ENCODE measurements at regions not wholly inside any gene's neighbourhood (a gene's known extent, or its start where the extent isn't known, plus 50 kb on each side); places are given as distances from the start of the nearest gene placed in this dataset.
"Not testable (repeated sequence)": the region's sequence is repeated elsewhere in the genome, so short reads cannot be mapped to it uniquely, and the experiment has no call there.

- Mint-ChIP-seq H3K9me3 (peaks cover 4% of the 10 kb centered on the region), H3K27me3 (ENCODE audit: low read depth) (no peaks in the 10 kb centered on the region), H3K4me1 (ENCODE audit: low read depth) (peaks cover 10% of the 10 kb centered on the region), H3K4me3 (no peak overlapping the region), H3K36me3 (ENCODE audit: insufficient read depth) (no peaks in the 10 kb centered on the region)
- DNase-seq (no peak), ATAC-seq (no peak)
These were observed 280.0 kb downstream of the REEP3 start for GRCh38 chr10:63801166-63801565.

GRCh38 chr10:63806330-63806729 is 285.1 kb downstream of the REEP3 start:
- no peak overlapping the region for H3K4me3 Mint-ChIP-seq
- H3K4me1 Mint-ChIP-seq (ENCODE audit: low read depth): no peaks in the 10 kb centered on the region
- ATAC-seq (no peak), DNase-seq (no peak)
- peaks cover 4% of the 10 kb centered on the region for H3K27me3 Mint-ChIP-seq (ENCODE audit: low read depth)
- no peaks in the 10 kb centered on the region for H3K36me3 Mint-ChIP-seq (ENCODE audit: insufficient read depth)
- H3K9me3 Mint-ChIP-seq: peaks cover 21% of the 10 kb centered on the region

- H3K4me1 Mint-ChIP-seq (ENCODE audit: low read depth): no peaks in the 10 kb centered on the region
- DNase-seq (no peak), ATAC-seq (no peak)
- H3K27me3 Mint-ChIP-seq (ENCODE audit: low read depth): peaks cover 10% of the 10 kb centered on the region
- H3K36me3 Mint-ChIP-seq (ENCODE audit: insufficient read depth): no peaks in the 10 kb centered on the region
- H3K9me3 Mint-ChIP-seq: peaks cover 15% of the 10 kb centered on the region
- H3K4me3 Mint-ChIP-seq: no peak overlapping the region
These were observed 291.3 kb downstream of the REEP3 start for GRCh38 chr10:63812501-63812900.

GRCh38 chr10:63819753-63820329 is 298.6 kb downstream of the REEP3 start:
- Mint-ChIP-seq H3K4me1 (ENCODE audit: low read depth) (no peaks in the 10 kb centered on the region), H3K9me3 (no peaks in the 10 kb centered on the region), H3K36me3 (ENCODE audit: insufficient read depth) (no peaks in the 10 kb centered on the region), H3K4me3 (no peak overlapping the region), H3K27me3 (ENCODE audit: low read depth) (peaks cover 32% of the 10 kb centered on the region)
- ATAC-seq (no peak), DNase-seq (no peak)

- Mint-ChIP-seq H3K4me3 (no peak overlapping the region), H3K27me3 (ENCODE audit: low read depth) (peaks cover 31% of the 10 kb centered on the region), H3K4me1 (ENCODE audit: low read depth) (no peaks in the 10 kb centered on the region), H3K9me3 (no peaks in the 10 kb centered on the region), H3K36me3 (ENCODE audit: insufficient read depth) (no peaks in the 10 kb centered on the region)
- ATAC-seq: no peak
- no peak for DNase-seq
These were observed 301.3 kb downstream of the REEP3 start for GRCh38 chr10:63822496-63822895.

GRCh38 chr10:63825111-63825510 is 303.9 kb downstream of the REEP3 start:
- Mint-ChIP-seq H3K36me3 (ENCODE audit: insufficient read depth) (no peaks in the 10 kb centered on the region), H3K4me3 (no peak overlapping the region), H3K27me3 (ENCODE audit: low read depth) (peaks cover 23% of the 10 kb centered on the region)

GRCh38 chr10:63825766-63826165 is 304.6 kb downstream of the REEP3 start:
- H3K9me3 Mint-ChIP-seq: no peaks in the 10 kb centered on the region
- H3K36me3 Mint-ChIP-seq (ENCODE audit: insufficient read depth): no peaks in the 10 kb centered on the region
- DNase-seq (no peak), ATAC-seq (no peak)
- no peaks in the 10 kb centered on the region for H3K4me1 Mint-ChIP-seq (ENCODE audit: low read depth)
- H3K4me3 Mint-ChIP-seq: no peak overlapping the region
- H3K27me3 Mint-ChIP-seq (ENCODE audit: low read depth): peaks cover 23% of the 10 kb centered on the region

More at GRCh38 chr10:63825111-63825510, 303.9 kb downstream of the REEP3 start:
- Mint-ChIP-seq H3K9me3 (no peaks in the 10 kb centered on the region), H3K4me1 (ENCODE audit: low read depth) (no peaks in the 10 kb centered on the region)
- DNase-seq (no peak), ATAC-seq (peak in 1 of 2 donors; percentile 23)

- H3K4me3 Mint-ChIP-seq; H3K4me1 Mint-ChIP-seq (ENCODE audit: low read depth); H3K9me3 Mint-ChIP-seq; H3K36me3 Mint-ChIP-seq (ENCODE audit: insufficient read depth); DNase-seq: not testable (repeated sequence)
- ATAC-seq: peak; percentile 14 to 28
- H3K27me3 Mint-ChIP-seq (ENCODE audit: low read depth): peaks cover 22% of the 10 kb centered on the region
These were observed 305.8 kb downstream of the REEP3 start for GRCh38 chr10:63827018-63827417.

GRCh38 chr10:63829020-63829419 is 307.8 kb downstream of the REEP3 start:
- no peaks in the 10 kb centered on the region for H3K4me1 Mint-ChIP-seq (ENCODE audit: low read depth)
- no peak for DNase-seq
- peaks cover 17% of the 10 kb centered on the region for H3K27me3 Mint-ChIP-seq (ENCODE audit: low read depth)
- no peaks in the 10 kb centered on the region for H3K36me3 Mint-ChIP-seq (ENCODE audit: insufficient read depth)
- ATAC-seq: no peak
- no peaks in the 10 kb centered on the region for H3K9me3 Mint-ChIP-seq
- no peak overlapping the region for H3K4me3 Mint-ChIP-seq

GRCh38 chr10:63829573-63830149 is 308.5 kb downstream of the REEP3 start:
- no peak for DNase-seq
- Mint-ChIP-seq H3K4me3 (no peak overlapping the region), H3K4me1 (ENCODE audit: low read depth) (no peaks in the 10 kb centered on the region), H3K27me3 (ENCODE audit: low read depth) (peaks cover 14% of the 10 kb centered on the region), H3K36me3 (ENCODE audit: insufficient read depth) (no peaks in the 10 kb centered on the region), H3K9me3 (no peaks in the 10 kb centered on the region)
- ATAC-seq: no peak

- no peaks in the 10 kb centered on the region for H3K9me3 Mint-ChIP-seq
- peaks cover 18% of the 10 kb centered on the region for H3K27me3 Mint-ChIP-seq (ENCODE audit: low read depth)
- ATAC-seq (no peak), DNase-seq (no peak)
- no peak overlapping the region for H3K4me3 Mint-ChIP-seq
- H3K4me1 Mint-ChIP-seq (ENCODE audit: low read depth): no peaks in the 10 kb centered on the region
- no peaks in the 10 kb centered on the region for H3K36me3 Mint-ChIP-seq (ENCODE audit: insufficient read depth)
These were observed 311.5 kb downstream of the REEP3 start for GRCh38 chr10:63832686-63833085.

- no peak overlapping the region for H3K4me3 Mint-ChIP-seq
These were observed 312.3 kb downstream of the REEP3 start for GRCh38 chr10:63833411-63834060.

GRCh38 chr10:63836666-63837442 is 315.7 kb downstream of the REEP3 start:
- DNase-seq (no peak), ATAC-seq (no peak)
- no peak overlapping the region for H3K4me3 Mint-ChIP-seq
- H3K4me1 Mint-ChIP-seq (ENCODE audit: low read depth): no peaks in the 10 kb centered on the region
- H3K36me3 Mint-ChIP-seq (ENCODE audit: insufficient read depth): no peaks in the 10 kb centered on the region
- no peaks in the 10 kb centered on the region for H3K9me3 Mint-ChIP-seq
- H3K27me3 Mint-ChIP-seq (ENCODE audit: low read depth): peaks cover 16% of the 10 kb centered on the region

More at GRCh38 chr10:63833411-63834060, 312.3 kb downstream of the REEP3 start:
- Mint-ChIP-seq H3K27me3 (ENCODE audit: low read depth) (peaks cover 18% of the 10 kb centered on the region), H3K9me3 (no peaks in the 10 kb centered on the region), H3K36me3 (ENCODE audit: insufficient read depth) (no peaks in the 10 kb centered on the region), H3K4me1 (ENCODE audit: low read depth) (no peaks in the 10 kb centered on the region)
- DNase-seq (no peak), ATAC-seq (no peak)

- Mint-ChIP-seq H3K36me3 (ENCODE audit: insufficient read depth) (no peaks in the 10 kb centered on the region), H3K9me3 (no peaks in the 10 kb centered on the region), H3K27me3 (ENCODE audit: low read depth) (peaks cover 12% of the 10 kb centered on the region), H3K4me3 (no peak overlapping the region), H3K4me1 (ENCODE audit: low read depth) (no peaks in the 10 kb centered on the region)
- DNase-seq (no peak), ATAC-seq (no peak)
These were observed 320.6 kb downstream of the REEP3 start for GRCh38 chr10:63841761-63842160.

Data from activated T-cell treated with anti-CD3 and anti-CD28 coated beads, Interleukin-2, amount 50 U/mL, for 4 hours (primary cell).